GM18907 (cell line): ENCODE measurements at regions not wholly inside any gene's neighbourhood (a gene's known extent, or its start where the extent isn't known, plus 50 kb on each side); places are given as distances from the start of the nearest gene placed in this dataset.

Experiments
- ATAC-seq: cut with Tn5 transposase; IDR thresholded peaks from one replicate; pipeline ENCODE4 v1.9.1; 2021; ENCODE audit warnings: mild to moderate bottlenecking, moderate library complexity; ENCODE audit not compliant: unreplicated experiment

DNA sequence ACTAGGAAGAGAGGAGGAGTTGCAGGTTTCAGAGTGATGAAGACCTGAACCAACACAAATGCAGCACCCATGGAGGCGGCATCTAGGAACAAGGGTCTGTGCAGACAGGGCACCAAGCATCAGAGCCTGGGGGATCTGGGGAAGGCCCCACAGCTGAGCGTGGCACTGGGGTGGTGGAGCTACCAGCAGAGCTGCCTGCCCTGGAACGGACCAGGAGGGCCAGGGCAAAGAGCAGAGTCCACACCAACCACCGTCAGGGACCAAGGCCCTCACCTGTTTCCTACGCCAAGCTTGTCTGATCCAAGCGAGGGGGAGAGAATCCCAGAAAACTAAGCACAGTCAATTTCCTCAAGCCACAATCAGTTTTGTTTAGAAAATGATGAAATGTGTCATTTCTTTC, 79.0 kb upstream of the SYT6 start:
- no peak for ATAC-seq

DNA sequence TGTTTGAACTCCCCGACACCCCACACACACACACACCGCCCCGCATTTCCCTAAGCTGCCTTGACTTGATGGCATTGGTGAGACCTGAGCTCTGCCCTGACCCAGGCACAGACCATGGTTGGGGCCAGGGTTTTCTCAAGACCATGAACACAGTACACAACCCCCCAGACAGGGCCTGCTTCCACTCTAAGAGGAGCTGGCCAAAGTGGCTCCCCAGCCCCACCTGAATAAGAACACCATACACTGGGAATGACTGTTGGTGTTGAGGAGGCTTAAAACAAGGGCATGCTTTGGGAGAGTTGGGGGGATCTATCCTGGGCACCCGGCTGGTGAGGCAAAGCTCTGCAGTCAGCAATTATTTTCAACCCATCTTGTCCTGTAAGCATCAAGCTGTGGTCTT, 77.6 kb upstream of the SYT6 start:
- no peak for ATAC-seq

DNA sequence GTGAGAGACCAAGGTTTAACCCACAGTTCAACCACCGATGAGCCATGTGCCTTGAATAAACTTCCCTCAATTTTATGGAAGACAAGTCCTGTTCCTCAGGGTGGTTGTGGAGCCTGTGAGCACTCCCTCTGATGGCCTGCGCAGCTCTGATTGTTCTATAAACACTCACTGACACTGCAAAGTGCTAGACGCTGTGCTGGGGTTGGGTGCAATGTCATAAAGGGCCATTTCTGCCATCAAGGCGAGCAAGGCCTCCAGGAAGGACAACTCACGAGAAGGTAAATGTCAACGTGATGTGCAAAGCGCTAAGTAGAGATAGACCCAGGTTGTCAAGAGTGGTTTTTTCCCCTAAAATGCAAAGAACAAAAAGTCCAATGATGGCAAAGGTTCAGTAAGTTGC, 75.7 kb upstream of the SYT6 start:
- no peak for ATAC-seq

DNA sequence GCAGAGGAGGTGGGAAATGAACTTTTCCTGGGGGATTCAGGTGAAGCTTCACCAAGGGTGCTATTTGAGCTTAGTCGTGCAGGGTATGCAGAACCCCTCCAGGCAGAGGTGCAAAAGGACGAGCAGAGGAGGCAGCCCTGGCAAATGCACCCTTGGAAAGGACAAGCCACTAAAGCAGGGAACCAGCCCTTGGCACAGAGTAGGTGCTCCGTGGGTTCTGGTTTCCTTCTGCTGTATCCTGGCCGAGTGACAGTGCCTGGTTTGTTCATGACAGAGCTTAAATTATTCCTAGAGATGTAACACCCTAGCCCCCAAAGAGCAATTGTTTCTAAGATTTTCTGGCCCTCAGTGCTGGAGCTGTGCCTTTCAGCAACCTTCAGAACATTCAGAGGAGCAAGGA, 73.4 kb upstream of the SYT6 start:
- ATAC-seq: no peak

DNA sequence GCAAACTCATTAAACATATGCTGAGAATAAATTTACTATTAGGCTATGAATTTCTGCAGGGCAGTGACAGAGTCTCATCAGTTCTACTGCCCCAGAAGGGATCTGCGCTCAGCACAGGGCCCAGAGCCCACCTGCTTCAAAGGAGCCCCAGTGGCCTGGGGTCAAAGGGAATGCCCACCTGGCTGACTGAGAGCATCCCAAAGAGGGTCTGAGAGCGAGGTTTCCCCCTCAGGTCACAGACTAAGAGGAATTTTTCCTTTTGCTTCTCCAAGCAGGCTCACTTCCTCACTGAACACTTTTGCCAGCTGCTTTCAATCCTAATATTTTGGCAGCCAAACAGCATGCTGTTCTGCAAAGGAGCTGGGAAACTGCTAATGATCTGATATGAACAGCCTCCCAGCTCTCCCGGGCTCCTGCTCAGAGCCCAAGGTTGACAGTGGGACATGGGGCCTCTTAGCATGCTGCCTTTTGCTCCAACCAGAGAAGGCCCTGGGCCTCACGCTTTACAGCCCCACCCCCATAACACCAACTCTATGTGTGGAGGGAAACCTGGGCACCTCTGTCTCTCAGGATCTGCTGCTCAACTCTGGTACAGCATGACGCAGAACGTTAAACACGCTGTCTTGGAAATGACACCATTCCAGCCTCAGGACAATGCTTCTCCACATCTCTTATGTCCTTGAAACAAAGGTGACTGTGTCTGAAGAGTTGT, 70.7 kb upstream of the SYT6 start:
- no peak for ATAC-seq

DNA sequence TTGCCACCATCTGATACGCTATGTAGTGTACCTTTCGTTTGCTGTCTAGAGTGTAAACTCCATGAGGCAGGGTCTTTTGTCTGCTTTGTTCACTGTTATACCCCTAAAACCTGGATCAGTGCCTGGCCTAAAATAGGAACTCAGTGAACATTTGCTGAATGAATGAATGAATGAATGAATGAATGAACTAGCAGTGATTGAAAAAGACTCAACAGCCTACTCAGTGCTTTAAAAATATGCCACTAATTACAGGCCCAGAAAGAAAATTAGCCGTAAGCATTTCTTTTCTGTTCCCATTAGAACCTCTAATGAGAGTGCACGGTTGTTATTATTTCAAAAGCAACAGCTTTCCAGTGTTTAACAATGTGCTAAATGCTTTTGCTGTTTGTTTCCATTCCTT, 69.3 kb upstream of the SYT6 start:
- no peak for ATAC-seq

DNA sequence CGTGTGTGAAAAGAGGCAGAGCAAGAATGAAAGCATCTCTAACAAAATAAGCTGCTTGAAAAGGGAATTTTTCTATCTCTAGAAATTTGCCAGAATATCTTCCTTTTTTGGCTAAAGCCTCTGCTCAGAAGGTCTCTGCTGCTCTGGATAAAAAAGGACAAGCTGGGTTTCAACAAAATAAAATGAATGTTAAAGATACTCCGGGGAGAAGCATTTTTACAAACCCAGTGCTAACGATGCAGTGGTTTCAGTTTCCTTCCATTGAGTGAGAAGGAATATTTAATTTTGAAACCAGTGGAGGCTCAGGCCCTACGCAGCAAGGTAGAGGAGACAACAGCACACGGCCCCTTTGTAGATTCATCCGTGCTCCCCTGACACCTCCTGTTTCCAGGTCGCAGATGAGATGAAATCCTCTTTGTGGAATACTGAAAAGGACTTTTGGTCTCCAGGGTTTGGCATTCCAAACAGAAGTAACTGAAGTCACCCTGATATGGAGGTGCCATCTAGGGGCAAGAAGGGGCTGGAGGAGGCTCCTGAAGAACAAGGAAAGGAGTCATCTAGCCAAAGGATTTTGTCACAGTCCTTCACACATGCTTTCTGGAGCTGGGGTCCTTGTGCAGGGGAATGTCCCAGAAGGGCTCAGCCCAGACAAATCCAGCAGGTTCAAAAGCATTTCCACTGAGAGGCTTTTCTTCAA, 65.7 kb upstream of the SYT6 start:
- ATAC-seq: no peak

DNA sequence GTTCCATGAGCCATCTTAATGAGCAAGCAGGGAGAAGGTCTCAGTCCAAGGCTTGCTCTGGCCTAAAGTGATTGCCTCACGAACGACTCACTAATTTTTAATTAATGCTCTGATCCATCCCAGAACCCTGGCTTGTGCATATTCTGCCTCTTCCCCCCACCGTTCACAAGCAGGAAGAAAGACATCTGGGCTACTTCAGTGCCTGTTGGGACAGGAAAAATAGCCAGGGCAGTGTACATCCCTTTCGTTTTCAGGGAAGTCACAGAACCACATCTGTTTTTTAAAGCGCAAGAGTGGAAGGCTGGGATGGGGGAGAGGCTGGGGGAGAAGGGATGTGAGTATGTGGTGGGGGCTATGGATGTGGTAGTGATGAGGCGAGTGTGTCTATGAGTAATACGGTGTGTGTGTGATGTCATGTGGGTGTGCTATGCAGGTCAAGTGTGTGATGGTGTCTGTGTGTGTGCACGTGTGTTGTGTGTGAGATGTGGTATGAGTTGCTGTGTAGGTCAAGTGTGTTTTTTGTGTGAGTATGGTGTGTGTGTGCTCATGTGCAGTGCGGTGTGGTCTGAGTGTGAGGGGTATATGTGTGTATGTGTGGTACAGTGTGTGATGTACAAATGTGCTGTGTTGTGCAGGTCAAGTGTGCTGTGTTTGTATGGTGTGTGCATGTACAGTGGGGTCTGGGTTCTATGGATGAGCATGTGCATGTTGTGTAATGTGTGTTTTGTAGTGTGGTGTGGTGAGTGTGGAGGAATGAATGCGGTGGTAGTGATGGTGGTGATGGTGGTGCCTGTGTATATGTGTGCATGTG, 64.9 kb upstream of the SYT6 start:
- ATAC-seq: no peak

DNA sequence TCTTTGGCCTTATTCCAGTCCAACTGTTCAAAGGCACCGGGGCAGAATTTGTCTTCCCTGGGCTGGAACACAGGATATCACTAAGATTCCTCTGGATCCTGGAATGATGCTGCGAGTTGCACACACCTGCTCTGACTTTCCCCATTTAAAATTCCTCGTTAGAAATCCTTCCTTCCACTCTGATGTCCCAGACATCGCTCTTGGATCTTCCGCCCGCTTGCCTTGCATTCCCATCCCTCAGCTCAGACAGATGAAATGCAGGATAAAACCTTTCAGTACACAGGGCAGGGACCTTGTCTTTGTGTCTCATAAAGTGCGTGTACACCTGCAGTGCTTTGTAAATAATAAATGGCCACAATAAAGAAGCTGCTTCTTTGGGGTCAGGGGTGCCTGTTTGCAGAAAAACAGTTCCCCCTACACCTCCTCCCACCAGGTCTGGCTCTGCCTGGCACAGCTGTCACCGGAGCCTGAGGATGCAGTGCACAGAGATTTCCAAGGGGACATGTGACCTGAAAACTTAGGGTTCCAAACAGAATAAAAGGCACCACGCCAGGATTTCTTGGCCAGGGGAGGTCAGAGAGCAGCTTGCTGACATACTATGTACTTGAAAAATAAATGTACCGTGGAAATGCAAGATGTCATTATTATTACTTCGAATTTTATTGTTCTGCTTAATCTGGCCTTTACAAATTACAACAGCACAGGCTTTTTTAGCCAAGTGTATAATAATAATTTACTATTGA, 62.9 kb upstream of the SYT6 start:
- no peak for ATAC-seq

DNA sequence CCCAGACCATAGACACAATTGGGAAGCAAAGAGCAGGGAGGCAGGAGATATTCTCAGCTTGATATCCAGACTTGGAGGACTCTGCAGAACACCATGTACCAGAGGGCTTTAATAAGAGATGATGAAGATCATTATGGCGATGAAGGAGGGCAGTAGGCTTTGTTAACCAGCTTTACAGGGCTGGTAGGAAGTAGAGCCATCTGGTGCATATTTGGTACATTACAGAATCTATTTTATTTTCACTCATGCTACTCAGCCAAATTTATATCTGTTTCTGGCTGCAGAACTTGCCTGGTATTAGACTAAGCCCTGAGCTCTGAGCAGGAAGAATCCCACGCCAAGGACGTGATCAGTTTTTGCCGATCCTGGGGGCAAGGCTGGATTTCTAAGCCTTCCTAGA, 61.8 kb upstream of the SYT6 start:
- ATAC-seq: no peak

DNA sequence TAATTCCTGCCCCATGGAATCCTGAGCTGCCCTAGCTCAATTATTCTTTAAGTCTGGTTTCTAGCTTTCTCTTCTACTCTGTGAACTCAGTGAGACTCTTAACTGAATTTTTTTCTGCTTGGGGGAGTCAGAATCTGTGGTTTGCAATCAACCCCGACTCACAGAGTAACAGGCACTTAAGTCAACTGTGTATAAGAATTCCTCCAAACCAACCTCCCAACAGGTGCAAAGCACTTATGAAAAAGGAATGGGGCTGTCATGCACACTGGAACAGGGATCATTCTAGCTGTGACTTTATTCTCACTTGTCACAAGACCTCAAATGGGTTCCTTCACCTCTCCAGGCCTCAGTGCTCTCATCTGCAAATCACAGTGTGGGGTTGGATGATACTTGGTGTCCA, 60.3 kb upstream of the SYT6 start:
- no peak for ATAC-seq

DNA sequence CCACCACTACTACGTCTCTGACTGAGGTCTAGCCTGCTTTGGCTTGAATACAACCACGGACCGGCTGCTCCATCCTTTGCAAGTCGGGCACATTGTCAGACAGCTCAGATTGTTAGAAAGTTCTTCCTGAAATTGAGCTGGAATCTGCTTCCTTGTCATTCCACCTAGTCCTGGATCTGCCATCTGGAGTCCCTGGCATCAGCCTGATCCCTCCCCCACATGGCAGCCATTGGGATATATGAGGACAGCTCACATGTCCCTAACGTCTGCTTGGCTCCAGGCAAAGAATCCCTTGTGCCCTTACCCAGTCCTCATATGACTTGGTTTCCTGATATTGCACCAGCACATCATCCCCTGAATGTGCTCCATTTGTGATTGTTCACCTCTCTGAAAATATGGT, 56.3 kb upstream of the SYT6 start:
- no peak for ATAC-seq

DNA sequence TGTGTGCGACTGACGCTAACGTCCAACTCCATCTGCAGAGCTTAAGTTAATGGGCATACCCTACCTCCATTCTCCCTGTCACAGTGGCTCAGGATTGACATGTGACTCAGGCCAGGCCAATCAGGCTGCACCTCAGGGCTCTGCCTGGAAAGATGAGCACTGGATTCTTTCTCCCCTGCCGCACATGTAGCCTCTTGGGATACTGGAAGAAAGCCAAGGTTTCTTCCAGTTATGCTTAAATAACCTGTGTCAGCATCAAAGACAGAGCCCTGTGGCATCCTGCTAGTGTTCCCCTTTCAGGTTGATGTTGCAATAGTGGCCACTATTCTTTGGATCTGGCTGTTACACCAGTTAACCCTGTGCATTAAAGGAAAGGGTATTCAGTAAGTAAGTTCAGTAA, 55.0 kb upstream of the SYT6 start:
- no peak for ATAC-seq

DNA sequence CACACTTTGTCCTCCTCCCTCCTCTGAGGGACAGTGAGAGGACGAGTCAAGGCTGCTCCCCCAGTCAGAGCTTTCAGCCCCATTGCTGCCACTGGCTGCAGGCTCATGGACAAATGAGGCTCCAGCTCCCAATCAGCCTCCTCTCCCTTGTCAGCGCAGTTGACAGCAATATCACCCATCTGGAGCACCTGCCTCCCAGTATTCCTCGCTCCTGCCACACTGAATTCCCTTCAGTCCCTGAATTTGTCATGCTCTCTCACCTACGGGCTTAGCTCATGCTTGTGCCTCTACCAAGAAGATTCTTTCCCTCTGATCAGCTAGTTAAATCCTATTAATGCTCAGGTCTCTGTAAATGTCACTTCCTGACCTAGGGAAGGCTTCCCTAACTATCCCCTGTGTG, 54.4 kb upstream of the SYT6 start:
- ATAC-seq: no peak

DNA sequence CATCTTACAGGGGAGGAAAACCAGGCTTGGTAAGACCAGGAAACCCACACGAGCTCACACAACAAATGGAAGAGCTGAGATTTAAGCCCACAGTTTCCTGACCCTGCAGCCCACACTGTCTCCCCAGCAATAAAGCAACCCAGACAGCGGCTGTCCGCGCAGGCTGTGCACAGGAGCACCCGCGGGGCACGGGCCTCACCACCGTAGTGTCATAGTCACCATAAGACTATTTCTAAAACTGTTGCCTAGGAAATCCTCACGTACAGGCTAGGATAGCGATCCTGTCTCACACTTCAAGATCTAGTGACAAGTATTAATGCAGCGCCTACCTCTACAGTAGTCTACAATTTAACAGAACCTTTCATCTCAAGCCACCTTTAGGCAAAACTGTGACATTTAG, 54.0 kb upstream of the SYT6 start:
- ATAC-seq: no peak

DNA sequence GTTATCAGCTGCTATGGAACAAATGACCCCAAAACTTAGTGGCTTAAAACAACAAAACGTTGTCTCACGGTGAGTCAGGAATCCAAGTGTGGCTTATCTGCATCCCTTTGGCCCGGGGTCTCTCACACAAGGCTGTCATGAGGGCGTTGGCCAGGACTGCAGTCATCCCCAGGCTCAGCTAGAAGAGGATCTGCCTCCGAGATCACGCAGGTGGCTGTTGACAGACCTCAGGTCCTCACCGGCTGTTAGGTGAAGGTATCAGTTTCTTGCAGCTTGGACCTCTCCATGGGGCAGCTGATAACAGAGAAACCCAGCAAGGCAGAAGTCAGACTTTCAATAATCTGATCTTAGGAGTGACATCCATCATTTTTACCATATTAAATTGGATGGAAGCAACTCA, 52.7 kb upstream of the SYT6 start:
- ATAC-seq: no peak

DNA sequence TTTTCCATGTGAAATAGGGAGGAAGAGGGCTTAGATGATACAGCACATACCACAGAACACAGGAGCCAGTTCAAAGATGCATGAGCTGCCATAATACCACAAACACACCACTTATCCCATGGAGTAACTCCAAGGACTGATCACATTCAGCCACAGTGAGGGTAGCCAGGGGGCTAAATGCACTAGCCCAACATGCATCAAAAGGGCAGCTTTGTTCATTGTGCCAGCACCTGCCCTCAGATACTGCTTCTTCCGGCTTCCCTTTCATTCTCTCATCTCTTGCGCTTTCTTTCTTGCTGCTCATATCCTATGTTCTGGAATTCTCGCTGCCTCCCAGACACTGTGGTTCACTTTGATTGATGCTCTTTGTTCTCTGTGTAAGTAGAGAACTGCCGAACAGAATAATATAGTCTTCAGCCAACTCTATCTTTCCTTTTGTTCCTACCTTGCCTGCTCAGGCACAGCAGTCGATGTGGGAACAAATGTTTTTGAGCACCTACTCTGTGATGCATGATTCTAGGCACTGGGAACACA, 50.0 kb upstream of the SYT6 start:
- ATAC-seq: no peak
